ENCODE measurements at regions not wholly inside any gene's neighbourhood (a gene's known extent, or its start where the extent isn't known, plus 50 kb on each side); places are given as distances from the start of the nearest gene placed in this dataset.

DNA sequence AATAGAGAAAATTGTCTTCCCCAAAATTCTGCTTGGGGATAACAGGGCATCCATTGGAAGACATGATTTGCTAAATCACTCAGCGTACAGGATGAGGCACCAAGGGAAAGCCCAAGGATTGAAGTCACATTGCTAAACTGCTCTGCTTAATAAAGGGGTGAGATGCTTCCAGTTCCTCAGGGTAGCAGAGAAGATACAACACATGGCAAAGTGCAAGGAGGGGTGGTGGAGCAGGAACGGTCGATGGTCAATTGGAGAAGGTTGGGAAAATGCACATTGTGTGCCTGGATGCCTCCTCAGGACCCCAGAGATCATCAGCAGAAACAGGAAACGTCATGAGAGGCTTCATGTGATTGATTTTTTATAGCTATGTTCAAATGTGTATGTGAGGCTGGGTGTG, 116.3 kb upstream of the SOX1 start:
- Histone ChIP-seq H3K4me1 (no peaks in the 10 kb centered on the region), H3K27me3 (peaks cover 58% of the 10 kb centered on the region), H3K4me3 (ENCODE audit: low read depth, low read length) (no peak overlapping the region), H3K9me3 (no peaks in the 10 kb centered on the region), H3K36me3 (no peaks in the 10 kb centered on the region)
- TF ChIP-seq CTCF (IDR thresholded peaks at IDR 0.05; ENCODE audit: low read depth, low read length) = no peak
- no peak for DNase-seq

- Histone ChIP-seq H3K4me1 (no peaks in the 10 kb centered on the region), H3K27me3 (peaks cover 49% of the 10 kb centered on the region), H3K9me3 (no peaks in the 10 kb centered on the region), H3K36me3 (no peaks in the 10 kb centered on the region), H3K4me3 (ENCODE audit: low read depth, low read length) (no peak overlapping the region)
- no peak for DNase-seq
- no peak for TF ChIP-seq CTCF (IDR thresholded peaks at IDR 0.05; ENCODE audit: low read depth, low read length)
Observed at GRCh38 chr13:111952032-111952431, 114.9 kb upstream of the SOX1 start.

- Histone ChIP-seq H3K4me1 (no peaks in the 10 kb centered on the region), H3K27me3 (peaks cover 47% of the 10 kb centered on the region), H3K4me3 (ENCODE audit: low read depth, low read length) (no peak overlapping the region), H3K36me3 (no peaks in the 10 kb centered on the region), H3K9me3 (no peaks in the 10 kb centered on the region)
- no peak for TF ChIP-seq CTCF (IDR thresholded peaks at IDR 0.05; ENCODE audit: low read depth, low read length)
- no peak for DNase-seq
Observed at GRCh38 chr13:111952814-111953213, 114.1 kb upstream of the SOX1 start.

DNA sequence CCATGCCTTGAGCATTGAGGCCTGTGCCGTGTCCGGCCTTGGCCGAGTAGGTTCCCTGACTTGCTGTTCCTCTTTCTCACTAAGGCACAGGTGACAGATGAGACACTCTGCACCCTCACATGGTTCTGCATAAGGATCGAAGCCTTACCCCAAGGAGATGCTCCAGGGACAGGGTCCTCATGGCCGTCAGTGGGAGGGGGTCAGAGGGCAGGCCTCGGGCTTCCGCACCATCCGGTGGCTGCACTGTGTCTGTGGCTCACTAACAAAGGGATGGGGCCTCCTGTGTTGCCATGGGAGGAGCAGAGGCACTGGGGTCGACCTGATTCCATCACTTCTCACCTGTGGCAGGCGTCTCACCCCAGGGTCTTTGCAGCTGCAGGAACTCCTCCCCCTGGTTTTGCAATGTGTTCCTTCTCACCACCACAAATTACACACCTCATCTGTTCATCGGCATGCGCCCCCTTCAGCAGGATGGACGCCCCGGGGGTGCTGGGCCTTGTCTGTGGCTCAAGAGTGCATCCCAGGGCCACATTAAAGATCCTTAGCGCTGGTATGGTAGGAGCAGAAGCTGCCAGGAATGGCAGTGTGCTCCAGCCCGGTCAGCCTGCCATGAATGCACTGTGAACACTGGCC, 113.3 kb upstream of the SOX1 start:
- no peaks in the 10 kb centered on the region for H3K9me3 ChIP-seq
- no peaks in the 10 kb centered on the region for H3K4me1 ChIP-seq
- peaks cover 48% of the 10 kb centered on the region for H3K27me3 ChIP-seq
- no peak for DNase-seq
- TF ChIP-seq CTCF (IDR thresholded peaks at IDR 0.05; ENCODE audit: low read depth, low read length) = no peak
- H3K4me3 ChIP-seq (ENCODE audit: low read depth, low read length) = no peak overlapping the region
- no peaks in the 10 kb centered on the region for H3K36me3 ChIP-seq

- TF ChIP-seq CTCF (IDR thresholded peaks at IDR 0.05; ENCODE audit: low read depth, low read length) = no peak
- Histone ChIP-seq H3K27me3 (peaks cover 55% of the 10 kb centered on the region), H3K9me3 (no peaks in the 10 kb centered on the region), H3K4me1 (no peaks in the 10 kb centered on the region), H3K4me3 (ENCODE audit: low read depth, low read length) (no peak overlapping the region), H3K36me3 (no peaks in the 10 kb centered on the region)
- no peak for DNase-seq
Observed at GRCh38 chr13:111954661-111955411, 112.1 kb upstream of the SOX1 start.

GRCh38 chr13:111955412-111956065, 111.4 kb upstream of the SOX1 start:
- no peak overlapping the region for H3K4me3 ChIP-seq (ENCODE audit: low read depth, low read length)
- H3K4me1 ChIP-seq = no peaks in the 10 kb centered on the region
- no peak for TF ChIP-seq CTCF (IDR thresholded peaks at IDR 0.05; ENCODE audit: low read depth, low read length)
- no peak for DNase-seq
- peaks cover 59% of the 10 kb centered on the region for H3K27me3 ChIP-seq
- no peaks in the 10 kb centered on the region for H3K36me3 ChIP-seq
- no peaks in the 10 kb centered on the region for H3K9me3 ChIP-seq

All from BE2C (cell line).